ENCODE measurements at regions not wholly inside any gene's neighbourhood (a gene's known extent, or its start where the extent isn't known, plus 50 kb on each side); places are given as distances from the start of the nearest gene placed in this dataset.
A peak's percentile ranks its signal among the peaks of the same experiment; 100 is the strongest.
"Not testable (repeated sequence)": the region's sequence is repeated elsewhere in the genome, so short reads cannot be mapped to it uniquely, and the experiment has no call there.

- DNase-seq (no peak), ATAC-seq (no peak)
- H3K9me3 Mint-ChIP-seq (ENCODE audit: low read depth): no peaks in the 10 kb centered on the region
- H3K4me3 Mint-ChIP-seq: no peak overlapping the region
- no peaks in the 10 kb centered on the region for H3K27me3 Mint-ChIP-seq
- H3K27ac Mint-ChIP-seq: no peak overlapping the region
- CTCF ChIA-PET: interaction anchor here (0.8 to 2.3 kb wide), 26 partner anchors 9 to 730 kb away, joined by 3 to 13 read pairs (median 4); no protein-coding TSS in a partner anchor
- peaks cover 47% of the 10 kb centered on the region for H3K36me3 Mint-ChIP-seq
- H3K4me1 Mint-ChIP-seq: peaks cover 23% of the 10 kb centered on the region
Measured at GRCh38 chr6:144481527-144481926, 196.4 kb downstream of the UTRN start.

- peak; percentile 45 for ATAC-seq
- CTCF ChIA-PET: interaction anchor here (0.7 to 2.3 kb wide), 27 partner anchors 8 to 731 kb away, joined by 3 to 13 read pairs (median 4); no protein-coding TSS in a partner anchor
- Mint-ChIP-seq H3K4me3 (no peak overlapping the region), H3K4me1 (peaks cover 23% of the 10 kb centered on the region), H3K9me3 (ENCODE audit: low read depth) (no peaks in the 10 kb centered on the region), H3K27me3 (no peaks in the 10 kb centered on the region), H3K27ac (peak overlapping the region; percentile 23), H3K36me3 (peaks cover 42% of the 10 kb centered on the region)
- DNase-seq: peak; percentile 82
Measured at GRCh38 chr6:144482142-144482541, 197.0 kb downstream of the UTRN start.

GRCh38 chr6:144485531-144485930, 200.4 kb downstream of the UTRN start:
- no peak for ATAC-seq
- Mint-ChIP-seq H3K36me3 (peaks cover 37% of the 10 kb centered on the region), H3K4me1 (peaks cover 23% of the 10 kb centered on the region), H3K27ac (no peak overlapping the region), H3K9me3 (ENCODE audit: low read depth) (no peaks in the 10 kb centered on the region), H3K27me3 (no peaks in the 10 kb centered on the region), H3K4me3 (no peak overlapping the region)
- no peak for DNase-seq
- CTCF ChIA-PET: no interaction called here

GRCh38 chr6:144488590-144488989, 203.5 kb downstream of the UTRN start:
- H3K9me3 Mint-ChIP-seq (ENCODE audit: low read depth): no peaks in the 10 kb centered on the region
- H3K36me3 Mint-ChIP-seq: peaks cover 44% of the 10 kb centered on the region
- CTCF ChIA-PET: interaction anchor here (1.4 kb wide), 1 partner anchor 9 kb away, joined by 4 read pairs; no protein-coding TSS in a partner anchor
- DNase-seq: no peak
- H3K27ac Mint-ChIP-seq: no peak overlapping the region
- H3K27me3 Mint-ChIP-seq: no peaks in the 10 kb centered on the region
- ATAC-seq: no peak
- no peak overlapping the region for H3K4me3 Mint-ChIP-seq
- peaks cover 3% of the 10 kb centered on the region for H3K4me1 Mint-ChIP-seq

GRCh38 chr6:144493035-144493910, 208.1 kb downstream of the UTRN start:
- Mint-ChIP-seq H3K27ac (no peak overlapping the region), H3K27me3 (no peaks in the 10 kb centered on the region), H3K4me3 (no peak overlapping the region), H3K9me3 (ENCODE audit: low read depth) (no peaks in the 10 kb centered on the region), H3K4me1 (peaks cover 10% of the 10 kb centered on the region), H3K36me3 (peaks cover 57% of the 10 kb centered on the region)
- no peak for ATAC-seq
- CTCF ChIA-PET: interaction anchor here (1.3 kb wide), 1 partner anchor 11 kb away, joined by 5 read pairs; no protein-coding TSS in a partner anchor
- DNase-seq: no peak

- H3K27ac Mint-ChIP-seq; ATAC-seq; CTCF ChIA-PET; H3K9me3 Mint-ChIP-seq (ENCODE audit: low read depth); DNase-seq; H3K4me3 Mint-ChIP-seq; H3K27me3 Mint-ChIP-seq: not testable (repeated sequence)
- peaks cover 14% of the 10 kb centered on the region for H3K4me1 Mint-ChIP-seq
- peaks cover 67% of the 10 kb centered on the region for H3K36me3 Mint-ChIP-seq
Measured at GRCh38 chr6:144495076-144495475, 209.9 kb downstream of the UTRN start.

GRCh38 chr6:144497650-144498049, 212.5 kb downstream of the UTRN start:
- ATAC-seq (no peak), DNase-seq (no peak)
- Mint-ChIP-seq H3K4me1 (peaks cover 21% of the 10 kb centered on the region), H3K27me3 (no peaks in the 10 kb centered on the region), H3K4me3 (no peak overlapping the region), H3K27ac (no peak overlapping the region), H3K36me3 (peaks cover 60% of the 10 kb centered on the region), H3K9me3 (ENCODE audit: low read depth) (peaks cover under 1% of the 10 kb centered on the region)
- CTCF ChIA-PET: no interaction called here

GRCh38 chr6:144500892-144501291, 215.8 kb downstream of the UTRN start:
- ATAC-seq: peak; percentile 63
- Mint-ChIP-seq H3K27ac (peak overlapping the region; percentile 67), H3K27me3 (no peaks in the 10 kb centered on the region), H3K4me3 (no peak overlapping the region), H3K9me3 (ENCODE audit: low read depth) (peaks cover 16% of the 10 kb centered on the region), H3K36me3 (peaks cover 75% of the 10 kb centered on the region), H3K4me1 (peaks cover 21% of the 10 kb centered on the region)
- no peak for DNase-seq
- CTCF ChIA-PET: interaction anchor here (1.3 kb wide), 1 partner anchor 24 kb away, joined by 3 read pairs; no protein-coding TSS in a partner anchor

GRCh38 chr6:144505214-144505613, 220.1 kb downstream of the UTRN start:
- H3K27me3 Mint-ChIP-seq, H3K27ac Mint-ChIP-seq, H3K4me1 Mint-ChIP-seq, H3K4me3 Mint-ChIP-seq, DNase-seq, CTCF ChIA-PET, ATAC-seq: not testable (repeated sequence)
- peaks cover 76% of the 10 kb centered on the region for H3K36me3 Mint-ChIP-seq
- peaks cover 23% of the 10 kb centered on the region for H3K9me3 Mint-ChIP-seq (ENCODE audit: low read depth)

- CTCF ChIA-PET: not testable (repeated sequence)
Measured at GRCh38 chr6:144506051-144506450, 220.9 kb downstream of the UTRN start.

GRCh38 chr6:144507772-144508312, 222.7 kb downstream of the UTRN start:
- H3K36me3 Mint-ChIP-seq: peaks cover 65% of the 10 kb centered on the region
- peaks cover 21% of the 10 kb centered on the region for H3K9me3 Mint-ChIP-seq (ENCODE audit: low read depth)
- ATAC-seq, H3K27ac Mint-ChIP-seq, H3K4me1 Mint-ChIP-seq, DNase-seq, H3K27me3 Mint-ChIP-seq, H3K4me3 Mint-ChIP-seq, CTCF ChIA-PET: not testable (repeated sequence)

More at GRCh38 chr6:144506051-144506450, 220.9 kb downstream of the UTRN start:
- H3K9me3 Mint-ChIP-seq (ENCODE audit: low read depth): peaks cover 23% of the 10 kb centered on the region
- DNase-seq, H3K27me3 Mint-ChIP-seq, H3K4me3 Mint-ChIP-seq, H3K4me1 Mint-ChIP-seq, ATAC-seq, H3K27ac Mint-ChIP-seq: not testable (repeated sequence)
- peaks cover 71% of the 10 kb centered on the region for H3K36me3 Mint-ChIP-seq

- Mint-ChIP-seq H3K4me1 (no peaks in the 10 kb centered on the region), H3K27me3 (no peaks in the 10 kb centered on the region), H3K4me3 (no peak overlapping the region), H3K9me3 (ENCODE audit: low read depth) (peaks cover 7% of the 10 kb centered on the region), H3K27ac (no peak overlapping the region), H3K36me3 (peaks cover 58% of the 10 kb centered on the region)
- CTCF ChIA-PET: no interaction called here
- ATAC-seq: no peak
- DNase-seq: no peak
Measured at GRCh38 chr6:144510859-144511258, 225.7 kb downstream of the UTRN start.

- no peak overlapping the region for H3K4me3 Mint-ChIP-seq
- ATAC-seq (no peak), DNase-seq (no peak)
- H3K27me3 Mint-ChIP-seq: no peaks in the 10 kb centered on the region
- H3K27ac Mint-ChIP-seq: no peak overlapping the region
- peaks cover 55% of the 10 kb centered on the region for H3K36me3 Mint-ChIP-seq
- no peaks in the 10 kb centered on the region for H3K4me1 Mint-ChIP-seq
- CTCF ChIA-PET: interaction anchor here (1.4 kb wide), 1 partner anchor 34 kb away, joined by 5 read pairs; no protein-coding TSS in a partner anchor
- no peaks in the 10 kb centered on the region for H3K9me3 Mint-ChIP-seq (ENCODE audit: low read depth)
Measured at GRCh38 chr6:144515761-144516160, 230.6 kb downstream of the UTRN start.

GRCh38 chr6:144519426-144519825, 234.3 kb downstream of the UTRN start:
- H3K4me1 Mint-ChIP-seq: no peaks in the 10 kb centered on the region
- DNase-seq (no peak), ATAC-seq (no peak)
- CTCF ChIA-PET: no interaction called here
- H3K27ac Mint-ChIP-seq: no peak overlapping the region
- H3K4me3 Mint-ChIP-seq: no peak overlapping the region
- no peaks in the 10 kb centered on the region for H3K27me3 Mint-ChIP-seq
- H3K36me3 Mint-ChIP-seq: peaks cover 54% of the 10 kb centered on the region
- H3K9me3 Mint-ChIP-seq (ENCODE audit: low read depth): no peaks in the 10 kb centered on the region
